Sciatic nerve (tissue), 2 donors: ENCODE measurements at regions not wholly inside any gene's neighbourhood (a gene's known extent, or its start where the extent isn't known, plus 50 kb on each side); places are given as distances from the start of the nearest gene placed in this dataset.
"Not testable (repeated sequence)": the region's sequence is repeated elsewhere in the genome, so short reads cannot be mapped to it uniquely, and the experiment has no call there.

Experiments
- ATAC-seq: fragments of 200-7000 bp; cut with Tn5 transposase; one replicate; pipeline ENCODE4 v1.9.1; 2020; ENCODE audit warnings: mild to moderate bottlenecking, moderate library complexity
- DNase-seq: peaks from one replicate; pipeline ENCODE4 v3.0.0-alpha.2; 2020; ENCODE audit warnings: low spot score
- intact Hi-C: fragments of 100-400 bp; cut with DNase I; formaldehyde crosslinking; loops from one replicate; pipeline ENCODE4 v1.14.2; 2022
- donor health status: DM: no; HTN: no; CAD: no.
- donor health status: DM: no; HTN: no; CAD: no.

- intact Hi-C loops, result no loop called here
- DNase-seq, result no peak
- ATAC-seq, result no peak
Observed at GRCh38 chr5:130874861-130875417, 290.1 kb downstream of the HINT1 start.

DNA sequence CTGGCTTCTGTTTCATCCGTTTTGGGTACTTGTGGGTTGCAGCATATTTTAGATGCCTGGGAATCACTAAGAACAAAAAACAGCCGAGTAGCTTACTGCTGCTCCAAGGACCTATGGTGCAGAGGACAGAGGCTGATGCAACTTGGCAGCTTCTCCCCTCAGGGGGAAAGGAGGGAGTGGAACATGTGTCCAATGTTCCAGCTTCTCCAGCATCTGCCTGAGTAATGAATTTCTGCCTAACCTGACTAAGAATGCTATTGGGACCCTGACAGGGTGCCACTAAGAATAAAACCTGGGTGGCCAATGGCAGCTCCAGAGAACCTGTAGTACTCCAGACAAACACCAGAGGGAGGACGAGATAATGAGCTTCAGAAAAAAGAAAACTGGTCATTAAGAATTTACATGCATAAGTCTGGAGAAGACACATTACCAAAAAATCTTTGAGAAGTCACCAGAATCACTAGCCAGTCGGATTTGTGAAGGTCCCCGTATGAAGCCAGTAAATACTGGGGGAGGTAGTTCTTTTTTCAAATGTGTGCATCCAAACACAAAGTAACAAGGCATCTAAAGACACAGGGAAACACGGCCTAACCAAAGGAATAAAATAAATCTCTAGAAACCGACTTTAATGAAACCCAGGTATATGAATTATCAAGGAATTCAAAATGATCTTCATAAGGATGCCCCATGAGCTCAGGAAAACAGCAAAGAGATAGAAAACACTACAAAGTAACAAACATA is 293.5 kb downstream of the HINT1 start:
- peak; percentile 65 for DNase-seq

GRCh38 chr5:130870691-130871090 is 294.4 kb downstream of the HINT1 start:
- intact Hi-C loops, result no loop called here
- peak; percentile 32 for ATAC-seq
- no peak for DNase-seq

More for the DNA sequence above, 293.5 kb downstream of the HINT1 start:
- ATAC-seq, result peak; percentile 95
- intact Hi-C loops, result no loop called here

DNA sequence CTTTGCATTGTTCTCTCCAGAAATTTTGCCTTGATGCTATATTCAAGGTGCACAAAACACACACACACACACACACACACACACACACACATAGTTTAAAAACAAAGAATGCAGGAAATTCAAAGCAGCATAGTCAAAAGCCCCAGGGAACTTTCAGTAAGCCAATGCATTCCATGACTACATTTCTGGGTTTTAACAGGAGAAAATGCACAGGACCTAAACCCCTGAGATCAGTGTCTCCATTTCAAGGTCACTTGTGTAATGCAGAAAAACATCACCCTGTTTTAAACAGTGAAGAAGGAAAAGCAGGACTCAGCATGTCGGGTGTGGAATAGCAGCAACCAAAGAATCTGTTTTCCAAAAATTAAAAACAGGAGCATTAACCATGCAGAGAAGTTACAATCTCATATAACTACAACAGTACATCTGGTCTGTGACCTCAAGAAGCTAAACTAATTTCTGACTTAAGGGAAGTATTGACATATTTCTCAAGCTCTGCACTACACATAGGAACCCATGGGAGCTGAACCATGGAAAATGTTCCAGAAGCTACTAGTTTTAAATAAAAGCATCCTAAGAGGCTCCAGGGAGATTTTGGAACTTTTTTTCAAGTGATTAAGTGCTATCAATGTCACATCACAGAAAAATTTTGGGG is 296.7 kb downstream of the HINT1 start:
- intact Hi-C loops, result no loop called here
- ATAC-seq, result peak; percentile 60

DNA sequence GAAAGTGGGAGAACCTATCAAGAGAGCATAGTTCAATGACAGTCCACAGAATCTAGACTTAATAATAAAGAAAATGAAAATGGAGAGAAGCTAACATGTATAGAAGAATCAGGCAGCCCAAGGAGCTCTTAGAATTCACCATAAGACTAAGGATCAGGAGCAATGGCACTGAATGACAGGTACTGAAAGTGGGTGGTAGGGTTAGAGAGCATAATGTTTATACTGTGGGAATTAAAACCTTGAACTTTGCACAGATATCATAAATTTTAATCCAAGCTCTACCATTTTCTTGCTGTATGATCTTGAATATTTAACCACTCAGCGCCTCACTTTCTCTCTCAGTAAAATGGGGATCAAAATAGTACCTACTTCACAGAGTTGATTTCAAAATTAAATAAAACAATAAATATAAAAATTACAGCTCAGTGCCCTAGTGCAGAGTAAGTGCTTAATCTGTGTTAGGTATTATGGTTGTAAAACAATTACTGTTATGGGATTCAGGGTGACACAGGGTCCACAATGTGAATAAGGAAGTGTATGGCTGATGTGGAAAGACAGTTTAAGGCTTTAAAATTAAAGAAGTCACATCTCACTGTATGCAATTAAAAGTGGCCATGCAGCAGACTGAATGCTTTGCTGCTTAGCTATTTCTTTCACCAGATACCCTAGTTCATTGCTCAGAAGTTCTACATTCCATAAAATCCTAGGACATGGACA is 319.8 kb downstream of the HINT1 start:
- DNase-seq (no peak), ATAC-seq (no peak)
- intact Hi-C loops, result no loop called here

More for the DNA sequence above, 296.7 kb downstream of the HINT1 start:
- no peak for DNase-seq

- DNase-seq (no peak), ATAC-seq (no peak)
- intact Hi-C loops, result no loop called here
Observed at GRCh38 chr5:130836729-130837649, 328.1 kb downstream of the HINT1 start.

GRCh38 chr5:130817598-130818384 is 347.3 kb downstream of the HINT1 start:
- ATAC-seq, intact Hi-C loops, DNase-seq: not testable (repeated sequence)

DNA sequence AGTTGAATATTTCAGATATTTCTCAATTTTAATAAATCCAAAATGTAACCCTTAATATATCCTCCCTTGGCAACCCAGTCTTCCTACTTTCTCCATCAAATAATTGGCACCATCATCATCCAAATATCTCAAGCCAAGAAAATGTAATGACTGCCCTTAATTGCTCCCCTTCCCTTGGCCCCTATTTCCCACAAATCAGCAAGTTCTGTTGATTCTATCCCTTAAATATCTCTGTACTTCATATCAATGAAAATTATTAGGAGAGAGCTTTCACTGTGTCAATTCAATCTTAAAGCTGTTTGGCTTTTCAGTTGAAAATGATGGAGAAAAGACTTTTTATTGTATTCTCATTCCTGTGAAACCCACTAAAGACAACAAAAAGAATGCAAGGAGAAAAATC is 349.8 kb downstream of the HINT1 start:
- DNase-seq, result no peak
- ATAC-seq, result no peak
- intact Hi-C loops, result no loop called here

GRCh38 chr5:130808691-130809090 is 356.4 kb downstream of the HINT1 start:
- intact Hi-C loops, result no loop called here
- DNase-seq, result no peak
- ATAC-seq, result no peak

- no peak for ATAC-seq
- DNase-seq, result no peak
- intact Hi-C loops, result no loop called here
Observed at GRCh38 chr5:130805648-130806047, 359.4 kb downstream of the HINT1 start.

- intact Hi-C loops, result no loop called here
- no peak for ATAC-seq
- DNase-seq, result no peak
Observed at GRCh38 chr5:130805036-130805435, 360.0 kb downstream of the HINT1 start.

GRCh38 chr5:130801963-130802362 is 363.1 kb downstream of the HINT1 start:
- no peak for ATAC-seq
- DNase-seq, result no peak

GRCh38 chr5:130799015-130799414 is 366.0 kb downstream of the HINT1 start:
- intact Hi-C loops, result no loop called here
- DNase-seq (no peak), ATAC-seq (no peak)

More at GRCh38 chr5:130801963-130802362, 363.1 kb downstream of the HINT1 start:
- intact Hi-C loops, result no loop called here

GRCh38 chr5:130797303-130797702 is 367.8 kb downstream of the HINT1 start:
- ATAC-seq (no peak), DNase-seq (no peak)
- intact Hi-C loops, result no loop called here

GRCh38 chr5:130796902-130797301 is 368.2 kb downstream of the HINT1 start:
- ATAC-seq (no peak), DNase-seq (no peak)
- intact Hi-C loops, result no loop called here

GRCh38 chr5:130796032-130796431 is 369.0 kb downstream of the HINT1 start:
- DNase-seq (no peak), ATAC-seq (no peak)
- intact Hi-C loops, result no loop called here

DNA sequence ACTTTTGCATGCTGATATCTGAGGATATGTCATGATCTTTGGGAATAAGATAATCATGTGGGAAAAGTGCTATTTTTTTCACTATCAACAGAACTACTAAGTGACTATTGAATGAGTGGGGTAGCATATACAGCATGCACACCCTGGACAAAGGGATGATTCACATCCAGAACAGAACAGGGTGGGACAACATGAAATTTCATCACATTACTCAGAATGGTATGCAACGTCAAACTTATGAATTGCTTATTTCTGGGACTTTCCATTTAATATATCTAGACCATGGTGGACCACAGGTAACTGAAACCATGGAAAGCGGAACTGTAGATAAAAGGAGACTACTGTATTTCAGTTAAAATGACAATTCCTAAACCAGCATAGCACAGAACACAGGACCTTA is 370.0 kb downstream of the HINT1 start:
- no peak for ATAC-seq
- DNase-seq, result no peak
- intact Hi-C loops, result no loop called here

DNA sequence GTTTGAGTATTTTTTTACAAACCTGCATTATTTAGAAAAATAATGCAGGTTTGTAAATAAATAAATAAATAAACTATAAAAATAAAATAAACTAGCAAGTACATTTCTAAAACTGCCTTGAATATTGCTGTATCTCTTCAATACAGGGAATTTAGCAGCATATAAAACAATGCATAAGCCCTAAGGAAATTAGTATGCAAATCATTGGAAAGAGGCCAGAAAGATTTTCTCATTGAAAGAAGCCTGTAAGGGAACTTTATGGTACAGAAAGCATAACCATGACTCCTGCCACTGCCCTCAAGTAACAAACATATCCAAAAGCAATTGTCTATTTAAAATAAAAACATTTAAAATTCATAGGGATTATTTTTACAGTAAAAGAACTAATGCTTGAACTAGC is 387.3 kb downstream of the HINT1 start:
- no peak for ATAC-seq

More for the DNA sequence above, 387.3 kb downstream of the HINT1 start:
- DNase-seq, result no peak
- intact Hi-C loops, result no loop called here
